AG09319 (cell line): ENCODE measurements at regions not wholly inside any gene's neighbourhood (a gene's known extent, or its start where the extent isn't known, plus 50 kb on each side); places are given as distances from the start of the nearest gene placed in this dataset.
"Not testable (repeated sequence)": the region's sequence is repeated elsewhere in the genome, so short reads cannot be mapped to it uniquely, and the experiment has no call there.

Source experiments
- DNase-seq: peaks from one replicate; pipeline ENCODE4 v3.0.0-alpha.2; 2010; ENCODE audit warnings: low read depth; ENCODE audit errors: extremely low read depth
- CTCF ChIP-seq: IDR thresholded peaks from 2 replicates; pipeline ENCODE4 v1.5.1; 2011; ENCODE audit warnings: low read depth, mild to moderate bottlenecking, inconsistent platforms, low read length, moderate library complexity

GRCh38 chr12:127830730-127831129, 436.2 kb upstream of the TMEM132C start:
- no peak for DNase-seq
- no peak for TF ChIP-seq CTCF

GRCh38 chr12:127832172-127832571, 434.8 kb upstream of the TMEM132C start:
- no peak for TF ChIP-seq CTCF
- no peak for DNase-seq

GRCh38 chr12:127836802-127837201, 430.2 kb upstream of the TMEM132C start:
- DNase-seq: not testable (repeated sequence)

- DNase-seq: no peak
- no peak for TF ChIP-seq CTCF
Measured at GRCh38 chr12:127857661-127858060, 409.3 kb upstream of the TMEM132C start.

GRCh38 chr12:127860536-127860935, 406.4 kb upstream of the TMEM132C start:
- DNase-seq: no peak
- TF ChIP-seq CTCF: no peak

- DNase-seq: no peak
- no peak for TF ChIP-seq CTCF
Measured at GRCh38 chr12:127861406-127861805, 405.6 kb upstream of the TMEM132C start.

- TF ChIP-seq CTCF: no peak
- DNase-seq: no peak
Measured at GRCh38 chr12:127873306-127873705, 393.7 kb upstream of the TMEM132C start.

- no peak for DNase-seq
- TF ChIP-seq CTCF: no peak
Measured at GRCh38 chr12:127881371-127882140, 385.4 kb upstream of the TMEM132C start.
